CD4-positive, alpha-beta T cell (primary cell): ENCODE measurements at regions not wholly inside any gene's neighbourhood (a gene's known extent, or its start where the extent isn't known, plus 50 kb on each side); places are given as distances from the start of the nearest gene placed in this dataset.

Experiments used
- ATAC-seq: fragments of 200-7000 bp; cut with Tn5 transposase; one replicate; pipeline ENCODE4 v1.10.0; 2022; ENCODE audit warnings: mild to moderate bottlenecking; ENCODE audit not compliant: poor library complexity
- CTCF ChIA-PET: fragments of 350-600 bp; sonication (Branson Sonifier 250); formaldehyde crosslinking; loops from one replicate; lab custom pipeline; 2021; ENCODE audit warnings: antibody characterized with exemption, inconsistent platforms; lab: Charles Lee
- POLR2A ChIA-PET: fragments of 350-600 bp; sonication (Branson Sonifier 250); formaldehyde crosslinking; loops from one replicate; lab custom pipeline; 2021; ENCODE audit warnings: antibody characterized with exemption, inconsistent platforms; lab: Charles Lee
- DNase-seq, 14 experiments: peaks; one replicate each; pipeline ENCODE4 v3.0.0-alpha.2; 2013 to 2020; ENCODE audit warnings: mixed read lengths in 2 of 14
- H3K27ac ChIP-seq, 2 donors: one replicate each; pipeline versions ENCODE4 v1.5.1 to v1.7.0; 2013; ENCODE audit warnings: low read length in 2 of 2, low read depth in 1 of 2, mild to moderate bottlenecking in 1 of 2
- H3K27me3 ChIP-seq, 2 experiments: 1 replicate in 1 of 2; 2 replicates in 1 of 2; pipeline versions ENCODE4 v1.6.1 to v1.7.0; 2013; ENCODE audit warnings: low read length in 2 of 2, control low read depth in 1 of 2, mild to moderate bottlenecking in 1 of 2, moderate library complexity in 1 of 2; ENCODE audit not compliant: insufficient read depth in 2 of 2, control insufficient read depth in 1 of 2
- H3K36me3 ChIP-seq: one replicate; pipeline ENCODE4 v1.6.1; 2013; ENCODE audit warnings: low read length, control low read depth; ENCODE audit not compliant: insufficient read depth
- H3K4me1 ChIP-seq: one replicate; pipeline ENCODE4 v1.6.1; 2013; ENCODE audit warnings: low read length, control low read depth; ENCODE audit not compliant: insufficient read depth
- H3K4me3 ChIP-seq: one replicate; pipeline ENCODE4 v1.5.1; 2013; ENCODE audit warnings: mild to moderate bottlenecking, low read length, moderate library complexity
- H3K9me3 ChIP-seq, 2 experiments: 1 replicate in 1 of 2; 2 replicates in 1 of 2; pipeline versions ENCODE4 v1.6.1 to v1.7.0; 2013; ENCODE audit warnings: low read length in 2 of 2, mild to moderate bottlenecking in 2 of 2, control low read depth in 1 of 2, moderate library complexity in 1 of 2; ENCODE audit not compliant: control insufficient read depth in 1 of 2, insufficient read depth in 1 of 2
- H3K27ac Mint-ChIP-seq: one replicate; pipeline ENCODE4 v1.8.0; 2020; ENCODE audit warnings: mixed read lengths
- H3K27me3 Mint-ChIP-seq: one replicate; pipeline ENCODE4 v1.8.0; 2021; ENCODE audit warnings: mixed read lengths
- H3K36me3 Mint-ChIP-seq: one replicate; pipeline ENCODE4 v1.8.0; 2021; ENCODE audit warnings: low read depth, mixed read lengths
- H3K4me1 Mint-ChIP-seq: one replicate; pipeline ENCODE4 v1.8.0; 2021; ENCODE audit warnings: low read depth, mixed read lengths
- H3K4me3 Mint-ChIP-seq: one replicate; pipeline ENCODE4 v1.8.0; 2020; ENCODE audit warnings: mild to moderate bottlenecking, mixed read lengths
- H3K9me3 Mint-ChIP-seq: one replicate; pipeline ENCODE4 v1.8.0; 2020; ENCODE audit warnings: mixed read lengths
- intact Hi-C, 2 experiments: fragments of 100-400 bp; cut with DNase I in 1 of 2; cut with micrococcal nuclease in 1 of 2; formaldehyde crosslinking; loops; one replicate each; pipeline versions ENCODE4 v1.15.1 to v1.9.0; 2023 to 2025; cut with DNase I, micrococcal nuclease
- TF ChIP-seq, protein P1 (sequence below): fragments of 200-600 bp; IDR thresholded peaks from one replicate; pipeline ENCODE4 v1.8.0; 2022; ENCODE audit warnings: antibody characterized with exemption, mild to moderate bottlenecking

DNA sequence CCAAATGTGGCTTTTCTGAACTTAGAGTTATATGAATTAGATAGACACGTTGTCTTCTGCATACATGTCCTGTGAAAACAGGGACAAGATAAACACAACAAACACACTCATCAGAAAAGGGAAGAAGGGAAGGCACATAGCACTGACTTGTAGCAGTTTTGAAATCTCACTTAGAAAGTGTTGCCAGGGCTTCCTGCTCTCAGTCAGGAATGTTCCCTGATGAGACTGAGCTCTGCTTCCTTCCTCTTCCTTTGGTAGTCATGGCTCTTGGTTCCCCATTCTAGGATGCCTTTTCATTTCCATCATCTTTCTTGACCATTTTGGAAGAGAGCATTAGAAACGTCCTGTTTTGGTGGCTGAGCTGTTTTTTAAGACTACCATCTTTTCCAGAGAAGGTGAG, 233.8 kb upstream of the LYZL1 start:
- Mint-ChIP-seq H3K36me3 (no peaks in the 10 kb centered on the region), H3K4me1 (no peaks in the 10 kb centered on the region), H3K27me3 (no peaks in the 10 kb centered on the region), H3K27ac (no peak overlapping the region), H3K9me3 (no peaks in the 10 kb centered on the region), H3K4me3 (no peak overlapping the region)
- peak in 1 of 14 experiments; percentile 1 for DNase-seq
- CTCF ChIA-PET: no interaction called here
- no peaks in the 10 kb centered on the region for H3K36me3 ChIP-seq
- TF ChIP-seq, protein P1, sequence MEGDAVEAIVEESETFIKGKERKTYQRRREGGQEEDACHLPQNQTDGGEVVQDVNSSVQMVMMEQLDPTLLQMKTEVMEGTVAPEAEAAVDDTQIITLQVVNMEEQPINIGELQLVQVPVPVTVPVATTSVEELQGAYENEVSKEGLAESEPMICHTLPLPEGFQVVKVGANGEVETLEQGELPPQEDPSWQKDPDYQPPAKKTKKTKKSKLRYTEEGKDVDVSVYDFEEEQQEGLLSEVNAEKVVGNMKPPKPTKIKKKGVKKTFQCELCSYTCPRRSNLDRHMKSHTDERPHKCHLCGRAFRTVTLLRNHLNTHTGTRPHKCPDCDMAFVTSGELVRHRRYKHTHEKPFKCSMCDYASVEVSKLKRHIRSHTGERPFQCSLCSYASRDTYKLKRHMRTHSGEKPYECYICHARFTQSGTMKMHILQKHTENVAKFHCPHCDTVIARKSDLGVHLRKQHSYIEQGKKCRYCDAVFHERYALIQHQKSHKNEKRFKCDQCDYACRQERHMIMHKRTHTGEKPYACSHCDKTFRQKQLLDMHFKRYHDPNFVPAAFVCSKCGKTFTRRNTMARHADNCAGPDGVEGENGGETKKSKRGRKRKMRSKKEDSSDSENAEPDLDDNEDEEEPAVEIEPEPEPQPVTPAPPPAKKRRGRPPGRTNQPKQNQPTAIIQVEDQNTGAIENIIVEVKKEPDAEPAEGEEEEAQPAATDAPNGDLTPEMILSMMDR: no peak
- intact Hi-C loops: no loop called here
- H3K27ac ChIP-seq: no peak overlapping the region
- no peaks in the 10 kb centered on the region for H3K9me3 ChIP-seq
- H3K4me1 ChIP-seq: no peaks in the 10 kb centered on the region
- no peak overlapping the region for H3K4me3 ChIP-seq
- POLR2A ChIA-PET: no interaction called here
- H3K27me3 ChIP-seq: peaks cover 0 to 4% of the 10 kb centered on the region in 2 experiments
- no peak for ATAC-seq

DNA sequence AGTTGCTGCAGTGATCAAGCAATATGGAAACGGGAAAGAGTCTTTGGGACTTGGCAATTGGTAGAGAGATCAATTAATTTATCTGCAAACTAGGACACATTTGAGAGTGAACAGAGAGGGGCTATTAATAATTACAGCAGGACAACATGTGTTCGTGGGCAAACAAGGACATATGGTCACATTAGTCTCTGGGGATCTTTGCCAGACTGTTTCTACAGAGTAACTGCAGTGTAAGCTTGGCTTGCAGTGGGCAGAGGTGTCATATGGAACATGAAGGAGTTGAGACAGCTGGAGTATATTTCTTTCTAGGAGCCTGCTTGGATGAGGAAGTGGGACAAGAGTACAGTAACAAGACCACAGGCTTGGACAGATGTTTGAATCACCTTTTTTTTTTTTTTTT, 232.1 kb upstream of the LYZL1 start:
- Mint-ChIP-seq H3K4me3 (no peak overlapping the region), H3K9me3 (no peaks in the 10 kb centered on the region), H3K27ac (no peak overlapping the region), H3K36me3 (no peaks in the 10 kb centered on the region), H3K27me3 (no peaks in the 10 kb centered on the region), H3K4me1 (no peaks in the 10 kb centered on the region)
- TF ChIP-seq, protein P1: no peak
- DNase-seq (no peak), ATAC-seq (no peak)
- Histone ChIP-seq H3K4me1 (no peaks in the 10 kb centered on the region), H3K27ac (no peak overlapping the region), H3K27me3 (peaks cover 0 to 4% of the 10 kb centered on the region in 2 experiments), H3K4me3 (no peak overlapping the region), H3K36me3 (no peaks in the 10 kb centered on the region), H3K9me3 (no peaks in the 10 kb centered on the region)
- ChIA-PET CTCF (no interaction called here), POLR2A (no interaction called here)
- intact Hi-C loops: no loop called here

DNA sequence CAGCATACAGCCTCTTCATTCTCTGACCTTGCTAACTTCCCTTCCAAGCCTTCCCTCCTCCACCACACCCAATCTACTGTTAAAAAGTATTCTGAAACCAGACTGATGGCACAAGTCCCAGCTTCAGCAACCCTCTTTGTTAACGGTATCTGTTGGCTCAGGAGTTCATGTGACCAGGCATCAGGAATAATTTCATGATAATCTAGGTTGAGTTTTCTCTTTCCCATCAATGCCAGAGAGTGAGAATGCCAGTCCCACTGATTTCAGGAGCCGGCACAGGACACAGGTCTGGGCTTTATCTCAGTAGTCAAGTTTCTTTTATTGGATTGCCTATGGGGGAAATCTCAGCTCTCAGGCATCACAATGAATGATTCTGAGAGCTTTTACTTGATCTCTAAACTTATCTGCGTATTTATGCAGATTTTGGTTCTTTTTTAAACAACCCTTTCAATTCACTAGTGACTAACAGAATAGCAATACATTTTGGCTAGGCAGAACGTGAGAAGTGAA, 231.0 kb upstream of the LYZL1 start:
- H3K9me3 Mint-ChIP-seq: no peaks in the 10 kb centered on the region
- H3K36me3 Mint-ChIP-seq: no peaks in the 10 kb centered on the region
- DNase-seq (no peak), ATAC-seq (no peak)
- H3K4me3 Mint-ChIP-seq: no peak overlapping the region
- H3K27ac Mint-ChIP-seq: no peak overlapping the region
- H3K4me1 ChIP-seq: no peaks in the 10 kb centered on the region
- peaks cover 0 to 4% of the 10 kb centered on the region in 2 experiments for H3K27me3 ChIP-seq
- H3K4me3 ChIP-seq: no peak overlapping the region
- H3K27ac ChIP-seq: no peak overlapping the region
- H3K9me3 ChIP-seq: no peaks in the 10 kb centered on the region
- H3K4me1 Mint-ChIP-seq: no peaks in the 10 kb centered on the region
- POLR2A ChIA-PET: no interaction called here
- no peaks in the 10 kb centered on the region for H3K27me3 Mint-ChIP-seq
- TF ChIP-seq, protein P1: no peak
- intact Hi-C loops: no loop called here
- H3K36me3 ChIP-seq: no peaks in the 10 kb centered on the region
- CTCF ChIA-PET: no interaction called here
